GM18526 (cell line): ENCODE measurements at regions not wholly inside any gene's neighbourhood (a gene's known extent, or its start where the extent isn't known, plus 50 kb on each side); places are given as distances from the start of the nearest gene placed in this dataset.

ENCODE experiments used
- POLR2A ChIP-seq: IDR thresholded peaks from 3 replicates; pipeline ENCODE4 v1.6.1; 2011; ENCODE audit not compliant: insufficient read length; ENCODE audit errors: extremely low read depth

GRCh38 chr16:86901483-86901882 is 323.1 kb downstream of the FOXL1 start:
- TF ChIP-seq POLR2A: no peak

DNA sequence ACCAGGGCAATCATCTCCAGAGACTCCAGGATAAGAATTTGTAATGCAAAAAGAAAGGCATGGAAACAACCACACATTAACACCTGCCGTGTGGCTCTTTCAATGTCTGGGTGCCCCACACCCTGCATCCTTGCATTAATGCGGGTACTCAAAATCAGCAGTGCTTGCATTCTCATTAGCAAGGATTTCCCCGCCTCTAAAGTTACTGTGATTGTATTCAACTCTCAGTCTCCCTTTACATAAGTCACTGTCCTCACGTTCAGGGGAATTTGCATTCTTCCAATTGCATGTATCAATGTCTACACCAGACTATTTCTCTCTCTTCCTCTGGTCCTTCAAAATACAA is 324.3 kb downstream of the FOXL1 start:
- no peak for TF ChIP-seq POLR2A

GRCh38 chr16:86903068-86903467 is 324.7 kb downstream of the FOXL1 start:
- TF ChIP-seq POLR2A: no peak

GRCh38 chr16:86905302-86905701 is 327.0 kb downstream of the FOXL1 start:
- no peak for TF ChIP-seq POLR2A

DNA sequence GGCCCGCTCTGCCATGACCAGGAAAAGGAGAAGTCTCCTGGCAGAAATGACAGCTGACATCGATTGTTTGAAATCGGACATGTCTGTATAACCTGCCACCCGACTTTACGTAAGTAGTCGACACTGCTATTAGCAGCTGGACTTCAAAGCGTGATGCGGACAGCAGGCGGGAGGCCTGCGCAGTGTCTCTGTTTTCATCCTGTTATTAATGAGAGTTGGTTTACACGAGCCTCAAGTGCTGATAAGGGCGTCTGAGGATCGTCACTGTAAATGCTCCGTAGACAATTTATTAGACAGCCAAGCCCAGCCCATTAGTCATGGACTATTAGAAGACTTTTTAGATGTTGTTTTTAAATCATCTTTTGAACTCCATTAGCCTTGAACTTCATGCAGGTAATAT is 328.3 kb downstream of the FOXL1 start:
- no peak for TF ChIP-seq POLR2A

DNA sequence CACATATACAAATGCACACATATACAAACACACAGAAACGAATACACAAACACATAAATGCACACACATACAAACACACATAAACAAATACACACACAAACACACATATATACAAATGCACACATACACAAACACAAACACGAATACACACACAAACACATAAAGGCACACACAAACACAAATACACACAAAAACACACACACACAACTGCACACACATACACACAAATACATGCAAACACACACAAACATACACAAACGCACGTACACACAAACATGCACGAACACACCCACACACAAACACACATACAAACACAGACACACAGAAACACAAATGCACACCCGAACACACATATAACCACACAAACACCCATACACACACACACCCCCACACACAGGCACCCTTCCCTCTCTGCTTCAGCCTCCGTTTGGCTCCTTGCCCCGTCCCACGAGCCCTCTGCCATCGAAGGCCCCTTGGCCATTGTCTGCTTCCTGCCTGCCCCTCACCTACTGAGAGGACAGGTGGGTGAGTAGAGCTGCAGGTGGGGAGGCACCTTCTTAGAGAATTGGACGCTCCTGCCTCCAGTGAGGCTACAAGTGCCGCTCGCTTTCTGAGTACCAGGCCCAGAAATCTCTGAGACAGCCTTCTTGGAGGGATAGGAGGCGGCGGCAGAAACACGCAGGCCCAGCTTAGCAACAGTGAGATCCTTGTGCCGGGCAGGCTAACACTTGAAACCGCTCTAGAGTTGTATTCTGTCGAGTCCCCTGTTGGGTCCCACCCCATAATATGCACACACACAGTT is 331.2 kb downstream of the FOXL1 start:
- TF ChIP-seq POLR2A: no peak

GRCh38 chr16:86910161-86910769 is 331.9 kb downstream of the FOXL1 start:
- no peak for TF ChIP-seq POLR2A

DNA sequence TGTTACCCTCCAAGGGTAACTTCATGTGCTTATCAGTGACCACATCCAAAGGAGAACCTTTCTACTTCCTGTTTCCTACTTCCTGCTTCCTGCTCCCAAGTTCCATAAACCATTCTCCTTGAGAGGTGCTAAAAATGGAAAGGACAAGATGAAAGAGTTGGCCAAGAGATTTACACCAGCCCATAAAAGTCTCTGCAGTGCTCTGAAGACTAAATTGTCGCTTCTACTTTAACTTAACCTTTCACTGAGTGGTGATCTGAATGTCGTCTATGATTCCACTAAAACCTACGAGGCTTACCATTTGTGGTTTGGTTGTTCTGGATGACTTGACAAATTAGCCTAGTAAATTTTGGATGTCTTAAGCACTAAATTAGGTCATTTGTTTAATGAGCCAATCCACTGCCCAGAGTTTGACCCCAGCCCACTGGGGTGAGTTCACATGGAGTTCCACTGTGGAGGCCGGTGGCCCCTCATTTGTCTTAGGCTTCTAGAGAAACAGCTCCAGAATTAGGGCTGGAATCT is 333.1 kb downstream of the FOXL1 start:
- TF ChIP-seq POLR2A: no peak

GRCh38 chr16:86913886-86914285 is 335.5 kb downstream of the FOXL1 start:
- no peak for TF ChIP-seq POLR2A

DNA sequence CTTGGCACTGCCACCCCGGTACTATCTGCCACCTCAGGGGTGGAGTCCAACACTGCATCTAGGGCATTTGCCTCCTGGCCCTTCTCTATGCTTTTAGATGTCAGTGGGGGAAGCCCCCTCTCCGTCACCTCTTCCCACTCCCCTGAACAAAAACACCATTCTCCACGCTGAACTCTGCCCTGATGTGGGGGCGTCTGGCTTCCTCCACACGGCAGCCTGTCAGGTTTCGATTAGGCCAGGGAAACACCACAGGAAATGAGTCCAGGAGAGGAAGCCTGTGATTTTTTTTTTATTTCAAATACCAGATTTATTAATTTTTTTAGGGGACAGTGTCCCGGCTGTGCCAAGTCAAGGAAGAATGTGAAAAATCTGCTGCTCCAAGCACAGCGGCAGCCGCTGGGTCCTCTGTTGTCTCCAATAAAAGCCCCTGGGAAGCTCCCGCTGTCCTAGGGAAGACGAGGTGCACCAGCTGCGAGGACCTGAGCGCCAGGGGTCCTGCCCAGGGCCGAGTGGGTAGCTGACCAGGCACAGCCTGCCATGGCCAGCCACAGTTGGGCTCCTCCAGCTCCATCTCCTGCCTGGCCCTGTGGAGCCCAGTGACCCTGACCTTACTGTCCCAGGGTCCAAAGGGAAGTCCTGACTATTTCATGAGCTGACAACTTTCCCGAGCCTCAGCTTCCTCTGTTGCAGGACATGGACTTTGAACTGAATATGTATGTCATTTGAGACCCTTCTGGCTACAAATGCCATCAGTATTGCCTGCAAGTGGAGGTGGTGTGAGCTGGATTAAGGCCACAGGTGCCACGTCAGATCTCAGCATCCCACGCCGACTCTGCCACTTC is 336.7 kb downstream of the FOXL1 start:
- no peak for TF ChIP-seq POLR2A

- TF ChIP-seq POLR2A: no peak
Measured at GRCh38 chr16:86917471-86918365, 339.4 kb downstream of the FOXL1 start.

DNA sequence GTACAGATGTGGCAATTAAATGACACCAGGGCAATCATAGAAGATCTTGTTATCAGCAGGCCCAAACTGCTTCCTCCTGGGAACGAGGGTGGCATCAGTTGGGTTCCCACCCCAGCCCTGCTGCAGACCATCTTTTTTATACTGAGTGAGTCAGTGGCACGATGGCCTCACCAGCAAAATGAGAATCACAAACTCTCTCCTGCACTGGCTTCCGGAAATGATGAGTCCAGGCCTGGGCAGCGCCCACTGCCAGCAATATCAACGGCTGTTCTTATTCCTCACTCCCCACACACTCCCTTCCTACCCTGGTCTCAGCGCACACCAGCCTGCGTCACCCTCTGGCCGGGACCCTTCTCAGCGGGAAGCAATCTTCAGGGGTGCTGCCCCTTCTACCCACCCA is 340.3 kb downstream of the FOXL1 start:
- no peak for TF ChIP-seq POLR2A

GRCh38 chr16:86919078-86919477 is 340.7 kb downstream of the FOXL1 start:
- no peak for TF ChIP-seq POLR2A

DNA sequence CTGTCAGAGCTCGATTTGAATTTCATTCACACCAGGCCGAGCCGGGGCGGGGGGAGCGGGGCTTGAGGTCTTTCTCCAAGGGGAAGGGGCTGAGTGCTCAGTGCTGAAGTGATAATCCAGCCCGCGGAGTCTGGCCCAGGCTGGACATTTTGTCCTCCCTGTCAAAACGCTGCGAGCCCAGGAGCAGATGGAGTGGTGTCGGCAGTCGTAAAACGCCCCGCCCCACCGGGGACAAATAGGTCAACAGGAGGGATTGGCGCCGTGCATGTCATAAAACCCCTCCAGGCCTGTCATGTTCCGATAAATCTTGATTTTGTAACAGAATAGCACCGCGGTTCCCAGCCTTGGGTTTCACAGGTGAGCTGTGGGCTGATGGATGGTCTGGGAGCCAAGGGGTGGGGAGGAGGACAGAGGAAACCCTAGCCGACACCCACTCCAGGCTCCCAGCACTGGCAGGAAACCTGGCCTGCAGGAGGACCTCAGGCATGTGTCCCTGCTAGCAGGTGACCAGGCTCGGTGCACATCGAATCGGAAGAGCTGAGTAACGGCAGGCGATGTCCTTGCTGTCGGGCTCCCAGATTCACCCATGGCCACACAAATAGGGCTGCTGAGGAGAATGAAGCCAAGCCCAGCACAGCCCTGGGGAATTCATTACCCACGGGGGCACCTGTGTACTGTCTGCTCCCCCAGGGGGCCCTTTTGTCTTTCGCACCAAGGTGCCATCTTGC is 341.4 kb downstream of the FOXL1 start:
- no peak for TF ChIP-seq POLR2A
